GM18498 (cell line): ENCODE measurements at regions not wholly inside any gene's neighbourhood (a gene's known extent, or its start where the extent isn't known, plus 50 kb on each side); places are given as distances from the start of the nearest gene placed in this dataset.

Experiments used
- ATAC-seq: cut with Tn5 transposase; IDR thresholded peaks from one replicate; pipeline ENCODE4 v1.9.1; 2021; ENCODE audit warnings: mild to moderate bottlenecking, moderate library complexity; ENCODE audit not compliant: unreplicated experiment

GRCh38 chr4:180710628-180711337, 1532.4 kb upstream of the TENM3 start:
- no peak for ATAC-seq

- ATAC-seq, result no peak
These were observed 1525.7 kb upstream of the TENM3 start for GRCh38 chr4:180717451-180718033.

DNA sequence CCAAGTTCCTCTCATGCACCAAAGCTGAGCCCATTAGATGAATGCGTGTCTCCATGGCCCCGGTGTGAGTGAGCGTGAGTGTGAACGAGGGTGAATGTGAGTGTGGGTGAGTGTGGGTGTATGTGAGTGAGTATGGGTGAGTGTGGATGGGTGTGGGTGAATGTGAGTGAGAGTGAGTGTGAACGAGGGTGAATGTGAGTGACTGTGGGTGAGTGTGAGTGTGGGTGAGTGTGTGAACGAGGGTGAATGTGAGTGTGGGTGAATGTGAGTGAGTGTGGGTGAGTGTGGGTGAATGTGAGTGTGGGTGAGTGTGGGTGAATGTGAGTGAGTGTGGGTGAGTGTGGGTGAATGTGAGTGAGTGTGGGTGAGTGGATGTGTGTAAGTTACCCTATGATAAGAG, 1521.8 kb upstream of the TENM3 start:
- ATAC-seq, result no peak

DNA sequence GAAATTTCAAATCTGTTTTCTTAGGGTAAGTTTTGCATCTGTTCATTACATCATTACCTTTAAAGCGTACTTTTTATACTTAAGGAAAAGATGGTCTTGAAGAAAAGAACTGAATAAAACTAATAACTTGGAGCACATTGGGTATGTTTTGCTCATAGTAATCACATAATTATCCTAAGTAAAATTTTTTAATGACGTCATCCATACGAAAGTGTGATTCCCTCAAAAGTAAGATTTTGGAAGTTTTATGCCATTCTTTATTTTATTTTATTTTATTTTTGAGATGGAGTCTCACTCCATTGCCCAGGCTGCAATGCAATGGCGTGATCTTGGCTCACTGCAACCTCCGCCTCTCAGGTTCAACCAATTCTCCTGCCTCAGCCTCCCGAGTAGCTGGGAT, 1516.6 kb upstream of the TENM3 start:
- no peak for ATAC-seq

DNA sequence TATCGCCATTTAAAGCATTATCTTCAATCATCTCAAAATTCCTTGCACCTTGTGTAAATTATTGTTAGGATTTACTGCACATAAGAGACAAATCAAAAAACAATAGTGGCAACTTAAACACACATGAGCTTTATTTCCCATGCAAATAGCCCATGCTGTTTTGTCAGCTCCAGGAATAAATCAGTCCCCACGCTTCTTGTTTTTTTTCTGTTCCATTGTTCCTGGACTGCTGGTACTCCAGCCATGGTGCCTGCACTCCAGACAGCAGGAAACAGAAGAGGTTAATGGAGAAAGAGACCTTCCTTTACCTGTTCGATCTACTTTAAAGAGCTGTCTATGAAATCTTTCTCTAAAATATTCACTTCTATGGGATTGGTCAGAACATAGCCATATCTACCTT, 1515.7 kb upstream of the TENM3 start:
- no peak for ATAC-seq

DNA sequence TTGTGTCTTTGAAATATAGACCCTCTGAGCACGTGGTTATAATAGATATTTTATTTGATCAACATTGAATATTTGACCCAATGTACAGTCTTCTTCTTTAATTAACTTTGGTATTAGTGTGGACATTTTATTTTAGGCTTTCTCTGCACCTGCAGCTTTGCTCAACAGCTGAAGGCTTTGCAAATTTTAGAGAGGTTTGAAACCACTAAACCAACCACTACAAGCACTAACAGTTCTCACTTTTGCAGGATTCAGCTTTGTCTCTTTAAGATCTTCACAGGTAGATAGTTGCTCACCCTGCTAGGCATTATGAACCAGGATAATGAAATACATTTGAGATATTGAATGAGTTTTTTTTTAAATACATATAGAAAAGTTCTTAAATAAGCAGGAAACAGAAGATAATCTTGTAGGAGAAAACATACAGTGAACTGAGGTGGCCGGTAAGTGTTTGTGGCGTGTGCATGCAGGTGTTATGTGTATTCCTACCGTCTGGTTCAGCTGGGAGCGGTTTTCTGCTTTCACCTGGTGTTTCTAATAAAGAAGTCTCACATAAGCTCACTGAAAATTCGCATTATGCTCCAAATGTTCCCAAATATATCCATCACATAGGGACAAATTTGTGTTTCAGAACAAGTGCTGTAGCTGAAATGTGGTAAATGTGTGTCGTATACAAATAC, 1508.3 kb upstream of the TENM3 start:
- no peak for ATAC-seq

DNA sequence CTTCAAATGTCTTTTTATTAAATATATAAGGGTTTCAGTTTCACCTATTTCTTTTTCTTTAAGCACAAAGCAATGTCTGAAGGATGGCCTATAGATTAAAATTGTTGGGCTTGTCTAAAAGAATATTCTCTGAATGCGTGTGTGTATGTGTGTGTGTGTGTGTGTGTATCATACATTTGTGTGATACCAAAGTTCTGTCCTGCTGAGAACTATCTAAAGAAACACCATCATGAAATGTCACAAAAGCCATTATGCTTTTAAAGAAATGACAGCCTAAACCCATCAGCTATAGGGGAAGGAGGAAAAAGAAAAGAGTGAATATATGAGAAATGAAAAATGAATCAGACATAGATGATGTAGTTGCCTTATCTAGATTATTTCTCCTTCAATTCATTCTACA, 1501.5 kb upstream of the TENM3 start:
- ATAC-seq, result no peak

DNA sequence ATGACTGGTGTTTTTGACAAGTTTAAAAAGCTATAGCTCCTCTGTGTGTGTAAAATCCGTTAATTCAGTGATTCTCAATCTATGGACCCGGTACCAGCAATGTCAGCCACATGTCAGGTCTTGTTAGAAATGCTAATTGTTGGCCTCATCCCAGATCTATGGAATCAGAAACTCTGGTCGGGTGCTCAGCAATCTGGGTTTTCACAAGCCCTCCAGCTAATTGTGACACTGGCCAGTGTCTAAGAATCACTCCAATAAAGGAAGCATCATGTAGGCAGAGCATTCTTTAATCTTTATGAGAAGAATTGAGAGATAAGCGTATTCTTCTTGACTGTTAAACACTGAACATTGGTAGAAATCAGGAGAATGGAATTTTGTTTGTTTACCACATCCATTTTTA, 1498.2 kb upstream of the TENM3 start:
- ATAC-seq, result no peak

DNA sequence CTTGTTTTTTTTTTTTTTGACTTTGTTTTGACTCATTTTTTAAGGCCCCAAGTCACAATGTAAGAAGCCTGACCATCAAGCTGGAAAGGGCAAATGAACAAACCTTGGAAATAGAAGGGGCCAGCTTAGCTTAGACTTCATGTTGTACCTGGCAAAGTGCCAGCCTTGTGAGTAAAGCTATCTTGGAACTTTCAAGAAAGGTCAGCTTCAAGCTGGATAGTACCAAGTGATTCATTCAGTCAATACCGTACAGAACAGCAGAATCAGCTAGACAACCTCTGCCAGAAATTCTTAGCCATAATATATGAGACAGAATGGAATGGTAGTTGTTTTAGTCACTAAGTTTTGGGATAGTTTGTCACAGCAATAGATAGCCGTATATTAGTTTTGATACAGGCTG, 1492.2 kb upstream of the TENM3 start:
- no peak for ATAC-seq

GRCh38 chr4:180757927-180758326, 1485.3 kb upstream of the TENM3 start:
- ATAC-seq, result no peak

DNA sequence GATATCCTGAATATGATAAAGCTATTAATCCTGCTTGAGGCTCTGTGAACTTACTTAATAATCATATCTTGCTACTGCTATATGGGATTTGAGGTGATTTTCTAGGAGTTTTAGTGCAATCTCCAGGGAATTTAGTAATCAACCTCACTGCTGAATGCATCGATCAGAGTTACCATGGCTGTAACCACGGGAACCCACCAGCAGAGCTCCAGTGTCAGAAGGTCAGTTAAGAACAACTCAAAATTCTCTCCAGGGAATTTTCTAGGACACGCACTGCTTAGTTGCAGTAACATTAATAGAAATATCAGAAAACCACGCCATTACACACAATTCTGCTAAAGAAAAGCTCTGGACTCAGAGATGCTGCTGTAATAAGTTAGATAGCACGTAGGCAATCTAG, 1477.2 kb upstream of the TENM3 start:
- ATAC-seq, result no peak

- no peak for ATAC-seq
These were observed 1476.1 kb upstream of the TENM3 start for GRCh38 chr4:180766944-180767729.

DNA sequence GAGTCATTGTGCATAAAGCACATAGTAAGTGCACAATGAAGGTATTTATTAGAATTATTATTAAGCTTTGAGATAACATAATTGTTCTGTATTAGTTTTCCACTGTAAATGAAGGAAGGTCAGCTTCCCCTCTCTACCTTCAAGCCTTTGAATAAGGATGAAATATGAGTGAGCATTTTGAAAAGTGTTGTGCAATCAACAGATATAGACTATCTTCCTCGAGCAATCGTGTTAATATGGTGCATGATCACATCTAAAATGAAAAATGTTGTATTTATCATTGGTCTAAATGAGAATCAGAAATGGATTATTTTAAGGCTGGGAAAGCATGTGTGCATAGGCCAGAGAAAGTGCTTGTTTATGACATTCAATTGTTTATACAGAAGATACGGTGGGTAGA, 1474.6 kb upstream of the TENM3 start:
- ATAC-seq, result no peak

DNA sequence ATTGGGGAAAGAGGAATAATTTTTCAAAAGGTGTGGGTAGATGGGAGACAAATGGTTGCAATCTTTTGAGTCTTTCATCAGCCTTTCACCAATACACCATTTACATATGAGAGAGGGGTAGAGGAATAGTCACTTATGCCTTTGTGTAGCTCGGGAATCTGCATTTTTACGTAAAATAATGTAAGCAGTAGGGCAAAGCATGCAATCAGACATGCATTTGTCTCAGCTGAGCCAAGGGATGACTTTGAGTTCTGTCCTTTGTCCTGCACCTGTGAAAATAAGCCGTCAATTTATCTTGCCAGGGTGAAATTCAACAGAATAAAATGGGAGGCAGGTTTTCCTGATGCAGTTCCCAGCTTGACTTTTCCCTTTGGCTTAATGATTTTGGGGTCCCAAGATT, 1473.4 kb upstream of the TENM3 start:
- no peak for ATAC-seq

GRCh38 chr4:180770265-180770664, 1472.9 kb upstream of the TENM3 start:
- ATAC-seq, result no peak

DNA sequence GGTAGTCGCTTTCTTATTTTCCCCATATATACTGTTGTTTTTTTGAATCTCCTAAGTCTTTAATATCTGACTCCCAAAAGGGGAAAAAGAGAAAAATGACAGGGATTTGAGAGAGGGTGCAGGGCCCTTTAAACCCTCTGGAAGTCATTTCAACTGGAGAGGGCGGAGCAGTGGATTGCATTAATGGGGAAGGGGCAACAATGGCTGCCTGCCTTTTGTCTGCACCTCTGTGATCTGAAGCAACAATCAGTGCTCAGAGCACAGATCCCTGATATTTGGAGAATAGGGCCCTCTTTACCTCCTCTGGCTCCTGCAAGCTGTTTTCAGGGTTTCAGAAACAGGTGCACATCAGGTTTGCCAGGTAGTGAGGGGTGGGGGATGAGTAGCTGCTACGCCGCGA, 1458.3 kb upstream of the TENM3 start:
- no peak for ATAC-seq

DNA sequence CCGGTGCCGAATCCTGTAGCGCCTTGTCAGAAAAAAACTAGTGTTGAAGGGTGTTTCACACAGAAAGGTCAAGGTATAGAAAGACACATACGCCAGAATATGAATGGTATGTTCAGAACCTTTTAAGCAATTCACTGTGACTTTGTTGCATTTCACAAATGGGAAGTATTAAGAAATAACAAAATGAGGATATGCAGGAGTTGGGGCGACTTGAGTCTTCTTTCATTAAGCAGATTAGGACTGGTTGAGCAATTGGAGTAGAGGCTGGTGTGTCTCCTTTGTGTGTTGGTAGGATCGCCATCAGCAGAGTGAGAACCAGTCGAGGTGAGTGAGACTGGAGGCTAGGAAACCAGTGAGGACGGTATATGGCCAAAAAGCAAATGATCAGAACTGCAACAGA, 1454.5 kb upstream of the TENM3 start:
- ATAC-seq, result no peak

- ATAC-seq, result no peak
These were observed 1453.3 kb upstream of the TENM3 start for GRCh38 chr4:180789929-180790328.

- no peak for ATAC-seq
These were observed 1452.7 kb upstream of the TENM3 start for GRCh38 chr4:180790471-180790870.

DNA sequence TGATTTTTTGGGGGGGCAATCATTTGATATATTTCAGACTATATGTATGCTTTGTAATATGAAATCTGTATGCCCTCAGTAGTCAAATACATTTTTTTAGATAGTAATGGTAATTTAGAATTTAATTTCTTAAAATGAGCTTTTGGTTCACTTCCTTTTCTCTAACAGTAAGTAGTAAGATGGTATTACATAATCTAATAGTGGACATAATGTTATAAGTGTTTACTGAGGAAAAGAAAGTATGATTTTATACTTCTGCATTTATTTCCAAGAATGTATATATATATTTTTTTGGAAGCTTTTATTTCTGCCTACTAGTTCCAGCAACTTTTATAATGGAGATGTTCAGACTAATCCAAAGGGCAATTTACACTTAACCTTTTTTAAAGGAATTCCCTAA, 1450.7 kb upstream of the TENM3 start:
- no peak for ATAC-seq

GRCh38 chr4:180794333-180794732, 1448.9 kb upstream of the TENM3 start:
- ATAC-seq, result no peak
